DOHH2 (cell line): ENCODE measurements at regions not wholly inside any gene's neighbourhood (a gene's known extent, or its start where the extent isn't known, plus 50 kb on each side); places are given as distances from the start of the nearest gene placed in this dataset.

ENCODE experiments used
- H3F3A ChIP-seq: fragments of 200-600 bp; sonication (generic), shearing (Covaris generic); 2 replicates; pipeline ENCODE4 v1.6.0; 2016; ENCODE audit warnings: antibody characterized with exemption, mild to moderate bottlenecking; ENCODE audit not compliant: control insufficient read depth, insufficient read depth
- H3K27ac ChIP-seq: fragments of 200-600 bp; sonication (generic); 2 replicates; pipeline ENCODE4 v1.5.1; 2014; ENCODE audit warnings: low read depth, mild to moderate bottlenecking, low read length, moderate library complexity
- H3K27me3 ChIP-seq: fragments of 200-600 bp; sonication (generic); 2 replicates; pipeline ENCODE4 v1.6.1; 2014; ENCODE audit warnings: mild to moderate bottlenecking, low read length, mixed read lengths; ENCODE audit not compliant: control insufficient read depth
- H3K36me3 ChIP-seq: fragments of 200-600 bp; sonication (generic); 2 replicates; pipeline ENCODE4 v1.6.1; 2014; ENCODE audit warnings: mild to moderate bottlenecking, low read length, moderate library complexity, mixed read lengths; ENCODE audit not compliant: control insufficient read depth
- H3K4me1 ChIP-seq: fragments of 200-600 bp; sonication (generic); 2 replicates; pipeline ENCODE4 v1.6.1; 2014; ENCODE audit warnings: mild to moderate bottlenecking, low read length, mixed read lengths; ENCODE audit not compliant: control insufficient read depth
- H3K4me2 ChIP-seq: fragments of 200-600 bp; sonication (generic); 2 replicates; pipeline ENCODE4 v1.6.0; 2014; ENCODE audit warnings: mild to moderate bottlenecking, low read length, moderate library complexity
- H3K4me3 ChIP-seq: fragments of 200-600 bp; sonication (generic); 2 replicates; pipeline ENCODE4 v1.5.1; 2014; ENCODE audit warnings: mild to moderate bottlenecking, low read length, mixed read lengths
- H3K79me2 ChIP-seq: fragments of 200-600 bp; sonication (generic); 2 replicates; pipeline ENCODE4 v1.6.1; 2014; ENCODE audit warnings: mild to moderate bottlenecking, low read length, mixed read lengths; ENCODE audit not compliant: control insufficient read depth
- H3K9me2 ChIP-seq: fragments of 200-600 bp; sonication (generic); replicated peaks from 2 replicates; pipeline ENCODE4 v1.6.1; 2014; ENCODE audit warnings: mild to moderate bottlenecking, low read length, mixed read lengths; ENCODE audit not compliant: control insufficient read depth
- H3K9me3 ChIP-seq: fragments of 200-600 bp; sonication (generic); 2 replicates; pipeline ENCODE4 v1.6.1; 2014; ENCODE audit warnings: antibody characterized with exemption, low read length, mixed read lengths; ENCODE audit not compliant: control insufficient read depth, insufficient read depth
- H4K20me1 ChIP-seq: fragments of 200-600 bp; sonication (generic); 2 replicates; pipeline ENCODE4 v1.6.0; 2014; ENCODE audit warnings: low read depth, mild to moderate bottlenecking, antibody characterized with exemption, low read length, moderate library complexity; ENCODE audit not compliant: control insufficient read depth, insufficient read depth
- CTCF ChIP-seq: fragments of 200-600 bp; sonication (generic); IDR thresholded peaks from one replicate; pipeline ENCODE4 v1.5.1; 2014; ENCODE audit warnings: antibody characterized with exemption, mild to moderate bottlenecking, low read depth, low read length; ENCODE audit not compliant: poor library complexity, severe bottlenecking
- EZH2phosphoT487 ChIP-seq: fragments of 200-600 bp; sonication (generic); IDR thresholded peaks from 2 replicates; pipeline ENCODE4 v1.6.1; 2017; ENCODE audit warnings: borderline replicate concordance, mild to moderate bottlenecking, antibody characterized with exemption, low read length, moderate library complexity, mixed read lengths

GRCh38 chr5:155181542-155181941, 168.0 kb downstream of the KIF4B start:
- Histone ChIP-seq H3F3A (no peaks in the 10 kb centered on the region), H3K36me3 (no peaks in the 10 kb centered on the region), H3K4me1 (no peaks in the 10 kb centered on the region), H3K9me3 (no peaks in the 10 kb centered on the region), H3K27ac (no peak overlapping the region), H4K20me1 (no peaks in the 10 kb centered on the region), H3K4me3 (no peak overlapping the region), H3K79me2 (no peaks in the 10 kb centered on the region), H3K9me2 (no peaks in the 10 kb centered on the region), H3K4me2 (no peak overlapping the region), H3K27me3 (no peaks in the 10 kb centered on the region)
- TF ChIP-seq EZH2phosphoT487 (no peak), CTCF (no peak)

- Histone ChIP-seq H3K27me3 (no peaks in the 10 kb centered on the region), H3K9me3 (no peaks in the 10 kb centered on the region), H3K4me3 (no peak overlapping the region), H3F3A (no peaks in the 10 kb centered on the region), H3K4me2 (no peak overlapping the region), H3K4me1 (no peaks in the 10 kb centered on the region), H4K20me1 (no peaks in the 10 kb centered on the region), H3K79me2 (no peaks in the 10 kb centered on the region), H3K9me2 (no peaks in the 10 kb centered on the region), H3K36me3 (no peaks in the 10 kb centered on the region), H3K27ac (no peak overlapping the region)
- TF ChIP-seq EZH2phosphoT487: no peak
- no peak for TF ChIP-seq CTCF
Measured at GRCh38 chr5:155189476-155189875, 175.9 kb downstream of the KIF4B start.

- Histone ChIP-seq H3K4me2 (no peak overlapping the region), H3K9me3 (no peaks in the 10 kb centered on the region)
Measured at GRCh38 chr5:155189981-155190380, 176.4 kb downstream of the KIF4B start.

More at GRCh38 chr5:155189981-155190380, 176.4 kb downstream of the KIF4B start:
- Histone ChIP-seq H3K9me2 (no peaks in the 10 kb centered on the region), H3K27ac (no peak overlapping the region), H3K79me2 (no peaks in the 10 kb centered on the region), H3K4me1 (no peaks in the 10 kb centered on the region), H4K20me1 (no peaks in the 10 kb centered on the region), H3F3A (no peaks in the 10 kb centered on the region), H3K27me3 (no peaks in the 10 kb centered on the region), H3K36me3 (no peaks in the 10 kb centered on the region), H3K4me3 (no peak overlapping the region)
- TF ChIP-seq EZH2phosphoT487 (no peak), CTCF (no peak)
